NCI-H2196 treated with DMSO at 0.1 percent for 48 hours (cell line): ENCODE measurements at regions not wholly inside any gene's neighbourhood (a gene's known extent, or its start where the extent isn't known, plus 50 kb on each side); places are given as distances from the start of the nearest gene placed in this dataset.
"Not testable (repeated sequence)": the region's sequence is repeated elsewhere in the genome, so short reads cannot be mapped to it uniquely, and the experiment has no call there.

Experiments
- DNase-seq: peaks from one replicate; lab custom pipeline; 2025; ENCODE audit not compliant: unreplicated experiment; lab: John Stamatoyannopoulos, UW

DNA sequence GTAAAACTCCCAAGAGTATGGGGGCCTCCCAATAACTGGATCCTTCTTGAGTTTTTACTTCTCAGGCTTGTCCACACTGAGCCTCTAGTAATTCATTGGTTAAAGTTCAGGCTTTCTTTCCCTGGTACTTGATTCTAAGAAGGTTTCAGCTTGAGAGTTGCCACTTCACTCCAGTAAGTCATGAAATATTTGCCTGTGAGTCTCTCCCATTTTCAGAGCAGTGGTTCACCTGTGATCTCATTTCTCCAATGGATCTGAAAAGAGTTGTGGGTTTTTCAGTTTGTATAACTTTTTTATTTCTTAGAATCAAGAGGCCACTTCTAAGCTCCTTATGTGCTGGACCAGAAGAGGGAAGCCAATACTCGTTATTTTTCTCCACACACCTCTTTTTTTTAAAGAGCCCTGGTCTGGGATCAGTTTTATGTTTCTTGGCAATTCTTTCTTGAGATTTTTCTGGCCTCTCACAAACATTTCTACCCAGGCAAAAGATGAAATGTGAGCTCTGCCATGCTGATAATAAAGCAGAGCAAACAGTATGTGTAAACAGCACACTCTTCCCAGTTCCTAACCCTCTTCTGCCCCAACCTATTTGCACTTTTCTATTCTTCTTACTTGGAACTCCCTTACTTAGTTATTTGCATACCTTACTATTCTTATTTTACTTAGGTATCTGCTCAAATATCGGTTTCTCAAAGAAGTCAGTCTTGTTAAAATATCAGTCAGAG lies 983.4 kb downstream of the CCSER2 start:
- no peak for DNase-seq

- no peak for DNase-seq
These were observed 987.3 kb downstream of the CCSER2 start for GRCh38 chr10:85315657-85316056.

- DNase-seq = no peak
These were observed 987.9 kb downstream of the CCSER2 start for GRCh38 chr10:85316276-85316675.

- DNase-seq = no peak
These were observed 989.4 kb downstream of the CCSER2 start for GRCh38 chr10:85317827-85318226.

DNA sequence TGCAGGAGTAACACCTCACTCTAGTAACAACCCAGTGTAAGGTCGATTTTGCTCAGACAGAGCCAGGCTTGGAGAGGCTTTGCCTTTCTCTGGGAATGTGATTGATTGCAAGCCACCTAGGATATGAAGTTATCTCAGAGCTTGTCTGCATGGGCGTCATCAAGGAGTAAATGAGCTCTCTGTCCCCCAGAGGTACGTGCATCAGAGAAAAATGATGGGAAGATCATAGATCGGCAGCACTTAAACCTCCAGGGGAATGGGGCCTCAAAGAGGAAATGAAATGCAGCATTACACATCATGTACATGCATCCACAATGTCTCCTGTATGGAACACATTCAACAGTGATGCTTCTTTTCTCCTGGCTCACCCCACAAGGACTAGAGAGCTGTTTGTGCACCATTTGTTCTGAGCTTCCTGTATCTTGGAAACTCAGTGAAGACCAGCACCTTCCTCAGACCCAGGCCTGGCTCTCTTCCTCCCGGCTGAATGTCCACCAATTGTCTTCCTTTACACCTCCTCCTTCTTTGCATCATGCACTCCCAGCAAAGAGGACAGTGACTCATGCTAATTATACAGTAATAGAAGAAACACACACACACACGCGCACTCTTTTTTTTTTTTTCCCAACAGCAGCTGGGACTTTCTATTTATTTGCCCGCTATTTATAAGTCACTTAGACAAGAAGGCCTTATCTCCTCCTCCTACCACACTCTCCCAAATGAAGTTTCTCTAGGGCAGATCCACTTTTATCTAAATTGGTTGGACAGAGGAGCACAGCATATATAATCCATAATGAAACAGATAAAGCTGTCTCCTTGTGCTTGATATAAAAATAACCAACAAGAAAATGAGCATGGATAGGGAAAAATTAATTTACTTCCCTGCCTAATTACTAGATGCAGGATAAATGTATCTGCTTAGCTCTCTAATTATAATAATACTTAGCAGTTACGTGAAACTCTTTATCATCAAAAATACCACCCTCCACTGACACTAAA lies 990.7 kb downstream of the CCSER2 start:
- DNase-seq = no peak

DNA sequence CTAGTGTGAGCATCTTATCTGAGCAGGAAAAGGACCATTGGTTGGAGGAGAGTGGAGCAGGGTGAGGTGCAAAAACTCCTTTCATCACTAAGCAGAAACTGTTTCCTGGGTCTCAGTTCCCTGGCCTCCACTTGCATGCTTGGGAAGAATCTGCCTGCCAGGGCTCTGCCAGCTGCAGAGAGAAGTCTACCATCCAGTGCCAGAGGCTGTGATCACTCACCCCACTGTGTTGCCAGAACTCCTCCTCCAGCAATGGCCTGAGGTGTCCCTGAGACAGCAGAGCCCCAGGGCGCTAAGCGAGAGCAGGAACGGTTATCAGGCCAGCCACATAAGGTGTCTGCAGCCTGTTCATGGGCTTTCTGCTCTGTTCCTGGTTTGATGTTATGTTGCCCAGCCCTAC lies 991.4 kb downstream of the CCSER2 start:
- no peak for DNase-seq

- no peak for DNase-seq
These were observed 1005.2 kb downstream of the CCSER2 start for GRCh38 chr10:85333594-85333993.

GRCh38 chr10:85362401-85362800 lies 1004.2 kb downstream of the GRID1 start:
- no peak for DNase-seq

DNA sequence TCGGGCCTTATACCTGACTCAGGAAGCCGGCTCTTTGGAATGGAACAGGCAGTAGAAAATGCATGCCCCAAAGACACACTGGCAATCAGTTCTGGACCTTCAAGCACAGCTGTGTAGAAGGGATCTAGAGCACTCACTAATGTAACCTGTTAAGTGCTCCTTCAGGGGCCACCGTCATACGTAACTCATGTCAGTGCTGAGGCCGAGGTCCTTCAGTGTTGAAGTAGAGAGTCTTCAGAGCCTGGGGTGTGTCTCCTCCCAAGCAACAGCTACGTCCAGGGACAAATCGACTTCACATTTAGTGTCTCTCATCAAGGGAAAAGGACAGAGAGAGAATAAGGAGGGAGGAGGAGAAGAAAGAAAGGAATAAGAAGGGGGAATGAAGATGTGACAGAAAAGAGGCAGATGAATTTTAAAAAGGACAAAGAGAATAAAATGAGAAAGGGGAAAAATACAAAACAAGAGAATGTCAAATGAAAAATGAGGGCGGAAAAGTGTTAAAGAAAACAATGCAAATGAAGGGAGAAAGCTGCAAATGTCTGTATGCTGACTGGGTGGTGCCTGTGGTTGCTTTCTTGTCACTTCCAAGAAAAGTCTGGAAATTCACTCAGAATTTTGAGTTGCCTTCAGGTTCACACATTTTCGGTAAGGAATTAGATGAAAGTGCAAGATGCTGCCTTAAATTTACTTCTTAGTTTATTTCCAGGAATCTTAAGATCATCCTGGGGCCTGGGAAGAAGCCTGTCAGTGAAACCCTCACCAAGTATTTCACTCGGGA lies 989.4 kb downstream of the GRID1 start:
- no peak for DNase-seq

DNA sequence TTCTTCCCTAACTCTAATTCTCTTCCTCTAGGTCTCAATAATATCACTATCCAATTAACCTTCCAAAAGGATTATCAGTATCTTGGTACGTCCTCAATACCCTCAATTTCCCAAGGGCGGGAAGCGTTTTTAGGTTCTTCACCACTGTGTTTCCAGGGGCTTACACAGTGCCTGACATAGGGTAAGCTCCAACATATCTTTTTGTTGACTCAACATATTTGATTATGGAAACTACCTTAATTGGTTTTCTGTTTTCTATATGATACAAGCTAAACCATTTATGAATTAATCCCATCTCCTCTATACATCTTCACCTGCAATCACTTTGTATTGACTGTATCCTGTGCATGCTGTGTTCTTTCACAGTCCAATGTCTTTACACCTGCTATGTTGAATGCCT lies 987.3 kb downstream of the GRID1 start:
- DNase-seq = no peak

DNA sequence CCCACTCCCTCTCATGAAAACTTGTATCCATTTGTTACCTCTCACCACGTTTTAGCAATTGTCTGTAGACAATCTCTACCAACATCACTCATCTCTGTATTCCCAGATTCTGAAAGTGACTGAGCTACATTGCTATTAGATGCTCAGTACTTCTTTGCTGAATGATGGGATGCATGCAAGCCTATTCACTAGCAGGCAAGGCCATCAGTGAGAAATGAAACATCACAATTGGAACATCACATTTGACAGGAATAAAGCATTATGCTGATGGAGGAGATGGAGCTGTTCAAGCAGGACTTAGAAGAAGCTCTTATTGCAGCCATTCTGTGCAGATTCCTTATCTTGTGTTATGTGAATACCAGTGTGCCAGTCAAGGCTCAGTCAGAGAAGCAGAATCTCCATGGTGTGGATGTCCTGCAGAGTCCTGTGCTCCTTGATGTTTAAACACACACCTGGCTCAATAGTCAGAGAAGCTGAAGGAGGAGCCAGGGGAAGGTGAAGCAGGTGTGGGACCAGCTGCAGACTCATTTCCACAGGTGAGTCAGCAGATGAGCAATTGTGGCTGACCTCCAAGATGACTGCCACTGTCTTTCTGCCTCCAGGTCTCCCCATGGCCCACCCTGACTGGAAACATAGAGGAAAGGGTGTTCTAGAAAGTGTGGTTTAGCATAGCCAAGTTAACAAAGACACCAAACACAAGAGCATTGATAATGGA lies 965.5 kb downstream of the GRID1 start:
- no peak for DNase-seq

DNA sequence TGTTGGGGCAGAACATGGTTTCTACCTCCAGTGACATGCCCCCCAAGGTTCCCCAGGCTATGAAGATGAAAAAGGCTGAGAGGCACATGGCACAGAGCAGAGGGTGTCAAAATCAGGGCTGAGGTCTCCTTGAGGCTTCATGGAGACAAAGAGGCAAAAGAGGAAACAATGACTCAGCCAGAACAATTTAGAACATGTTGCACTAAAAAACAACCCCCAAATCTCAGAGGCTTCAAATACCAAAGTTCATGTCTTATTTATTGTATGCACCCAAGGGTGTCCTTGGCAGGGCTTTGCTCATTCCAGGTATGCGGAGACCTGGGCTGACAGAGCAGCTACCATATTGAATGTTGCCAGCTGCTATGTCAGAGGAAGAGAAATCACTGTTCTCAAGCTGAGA lies 964.1 kb downstream of the GRID1 start:
- no peak for DNase-seq

DNA sequence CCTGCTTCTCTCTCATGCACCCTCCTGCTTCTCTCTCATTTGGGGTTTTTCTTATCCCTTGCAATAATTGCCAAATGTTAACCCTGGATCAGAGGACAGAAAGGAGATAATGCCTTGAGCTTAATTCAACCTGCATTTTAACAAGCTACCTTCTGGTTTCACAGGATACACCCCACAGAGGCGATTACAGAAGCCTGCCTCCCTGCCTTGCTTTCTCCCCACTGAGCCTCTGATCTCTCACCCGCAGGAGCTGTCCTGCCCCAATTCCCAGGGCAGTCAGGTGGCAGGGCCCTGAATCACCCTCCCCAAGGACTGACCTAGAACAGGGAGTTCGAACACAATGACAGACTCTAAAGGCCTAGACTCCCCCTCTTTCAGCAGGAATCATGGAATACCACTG lies 959.5 kb downstream of the GRID1 start:
- DNase-seq = no peak

DNA sequence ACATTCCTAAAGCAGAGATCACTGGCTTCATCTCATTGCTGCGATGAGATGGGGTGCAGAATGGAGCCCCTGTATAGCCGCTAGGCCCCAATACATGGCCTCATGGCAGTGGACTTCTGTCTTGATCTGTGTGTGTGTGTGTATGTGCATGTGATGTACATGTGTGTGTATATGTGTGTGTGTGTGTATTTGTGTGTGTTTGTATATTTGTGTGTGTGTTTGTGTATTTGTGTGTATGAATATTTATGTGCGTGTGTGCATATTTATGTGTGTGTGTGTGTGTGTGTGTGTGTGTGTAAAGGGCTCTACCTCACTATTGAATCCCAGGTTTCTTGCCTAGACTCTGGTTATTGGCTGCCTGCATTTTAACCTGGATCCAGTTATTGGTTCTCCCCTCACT lies 958.2 kb downstream of the GRID1 start:
- DNase-seq = no peak

DNA sequence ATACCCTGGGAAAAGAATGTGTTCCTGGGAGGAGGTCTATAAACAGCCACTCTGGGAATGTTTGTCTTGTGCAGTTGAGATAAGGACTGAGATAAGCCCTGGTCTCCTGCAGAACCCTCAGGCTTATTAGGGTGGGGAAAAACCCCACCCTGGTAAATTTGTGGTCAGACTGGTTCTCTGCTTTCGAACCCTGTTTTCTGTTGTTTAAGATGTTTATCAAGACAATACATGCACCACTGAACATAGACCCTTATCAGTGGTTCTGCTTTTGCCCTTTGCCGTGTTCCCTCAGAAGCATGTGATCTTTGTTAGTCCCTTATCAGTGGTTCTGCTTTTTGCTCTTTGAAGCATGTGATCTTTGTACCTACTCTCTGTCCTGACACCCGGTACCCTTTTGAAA lies 956.0 kb downstream of the GRID1 start:
- not testable (repeated sequence) for DNase-seq

DNA sequence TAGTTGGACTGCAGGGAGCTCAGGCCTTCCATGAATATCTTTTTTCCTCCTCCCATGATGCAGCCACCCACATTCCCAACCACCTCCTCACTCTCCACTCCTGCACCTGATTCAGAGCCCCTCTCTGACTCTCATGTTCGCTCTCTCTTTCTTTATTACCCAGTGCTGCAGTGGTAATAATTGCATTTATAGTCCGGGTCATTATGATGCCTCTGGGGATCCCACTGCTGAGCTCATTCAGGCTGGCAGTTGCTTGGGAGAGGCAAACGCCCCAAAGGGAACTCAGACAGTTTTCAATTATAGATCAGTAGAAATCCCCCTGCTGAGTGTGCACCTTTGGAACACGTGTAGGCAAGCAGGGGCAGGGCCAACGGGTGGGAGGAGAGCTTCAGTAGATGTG lies 953.0 kb downstream of the GRID1 start:
- no peak for DNase-seq

DNA sequence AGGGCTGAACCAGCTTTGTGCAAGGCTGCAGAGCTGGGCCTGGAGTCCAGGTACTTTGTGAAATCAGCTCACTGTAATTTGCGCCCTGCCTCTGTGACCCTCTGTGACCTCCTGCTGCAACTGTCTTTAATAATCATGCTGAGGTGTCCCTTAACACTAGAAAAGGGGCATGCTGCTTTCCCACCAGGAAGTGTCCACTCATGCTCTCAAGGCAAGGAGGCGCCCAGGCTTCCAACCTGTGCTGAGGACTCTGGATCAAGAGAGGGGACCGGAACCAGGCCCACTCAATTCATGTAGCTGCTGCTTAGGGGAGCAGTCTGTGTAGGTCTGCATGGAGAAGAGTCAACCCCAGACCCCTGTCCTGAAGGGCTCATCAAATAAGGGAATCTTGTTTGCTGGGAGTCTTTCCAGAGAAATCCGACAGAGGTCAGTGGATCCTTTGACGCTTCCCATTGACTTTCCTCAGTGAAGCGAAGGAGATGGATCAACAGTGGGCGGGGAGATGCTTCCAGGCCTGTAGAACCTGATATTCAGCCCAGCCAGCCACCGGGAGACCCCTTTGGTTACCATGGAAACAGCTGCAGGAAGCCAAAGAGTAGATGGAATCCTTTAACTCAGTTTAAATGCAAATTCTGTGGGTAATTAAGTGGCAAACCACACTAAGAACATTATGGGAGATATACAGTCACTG lies 945.9 kb downstream of the GRID1 start:
- DNase-seq = no peak

- DNase-seq = no peak
These were observed 945.2 kb downstream of the GRID1 start for GRCh38 chr10:85421421-85421820.

DNA sequence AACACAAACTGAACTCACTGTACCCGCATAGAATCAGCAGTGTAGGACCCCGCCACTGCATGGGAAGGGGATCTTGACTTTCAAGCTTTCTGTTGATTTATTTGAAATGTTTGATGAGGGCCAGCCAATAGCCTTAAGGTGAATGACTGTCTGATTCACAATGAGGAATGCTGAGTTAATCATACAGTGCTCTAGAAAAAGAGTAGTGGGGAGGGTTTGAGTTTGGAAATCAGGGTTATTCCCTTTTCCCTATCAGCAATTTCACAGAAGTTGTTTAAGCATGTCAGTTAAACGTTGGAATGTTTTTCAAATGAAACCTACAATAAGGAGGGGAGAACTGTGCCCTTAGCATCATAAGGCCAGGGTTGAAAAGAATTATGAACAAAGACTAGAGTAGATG lies 937.5 kb downstream of the GRID1 start:
- DNase-seq = no peak

- no peak for DNase-seq
These were observed 935.6 kb downstream of the GRID1 start for GRCh38 chr10:85430991-85431390.
